Neutrophil (primary cell): ENCODE measurements at regions not wholly inside any gene's neighbourhood (a gene's known extent, or its start where the extent isn't known, plus 50 kb on each side); places are given as distances from the start of the nearest gene placed in this dataset.

Source experiments
- H3K27ac ChIP-seq: fragments of 200-600 bp; sonication (generic); 2 replicates; pipeline ENCODE4 v1.5.1; 2016; ENCODE audit warnings: mild to moderate bottlenecking, moderate library complexity
- H3K27me3 ChIP-seq: fragments of 200-600 bp; sonication (generic); 2 replicates; pipeline ENCODE4 v1.6.0; 2016; ENCODE audit warnings: mild to moderate bottlenecking
- H3K36me3 ChIP-seq: fragments of 200-600 bp; sonication (generic); 2 replicates; pipeline ENCODE4 v1.5.1; 2017
- H3K4me1 ChIP-seq, 2 experiments: fragments of 200-600 bp in 1 of 2; sonication (generic) in 1 of 2; 1 replicate in 1 of 2; 2 replicates in 1 of 2; pipeline versions ENCODE4 v1.5.1 to v1.6.1; 2013 to 2016; ENCODE audit warnings: low read depth in 1 of 2, low read length in 1 of 2, mild to moderate bottlenecking in 1 of 2, moderate library complexity in 1 of 2; ENCODE audit not compliant: control insufficient read depth in 1 of 2, insufficient read depth in 1 of 2
- H3K4me3 ChIP-seq, 2 experiments: fragments of 200-600 bp in 1 of 2; sonication (generic) in 1 of 2; 1 replicate in 1 of 2; 2 replicates in 1 of 2; pipeline ENCODE4 v1.5.1; 2013 to 2016; ENCODE audit warnings: low read depth in 1 of 2, low read length in 1 of 2, mild to moderate bottlenecking in 1 of 2, moderate library complexity in 1 of 2
- H3K9me3 ChIP-seq: fragments of 200-600 bp; sonication (generic); 2 replicates; pipeline ENCODE4 v1.5.1; 2016
- CTCF ChIP-seq: fragments of 200-600 bp; sonication (generic); IDR thresholded peaks from 2 replicates; pipeline ENCODE4 v1.5.1; 2016; ENCODE audit warnings: antibody characterized with exemption

DNA sequence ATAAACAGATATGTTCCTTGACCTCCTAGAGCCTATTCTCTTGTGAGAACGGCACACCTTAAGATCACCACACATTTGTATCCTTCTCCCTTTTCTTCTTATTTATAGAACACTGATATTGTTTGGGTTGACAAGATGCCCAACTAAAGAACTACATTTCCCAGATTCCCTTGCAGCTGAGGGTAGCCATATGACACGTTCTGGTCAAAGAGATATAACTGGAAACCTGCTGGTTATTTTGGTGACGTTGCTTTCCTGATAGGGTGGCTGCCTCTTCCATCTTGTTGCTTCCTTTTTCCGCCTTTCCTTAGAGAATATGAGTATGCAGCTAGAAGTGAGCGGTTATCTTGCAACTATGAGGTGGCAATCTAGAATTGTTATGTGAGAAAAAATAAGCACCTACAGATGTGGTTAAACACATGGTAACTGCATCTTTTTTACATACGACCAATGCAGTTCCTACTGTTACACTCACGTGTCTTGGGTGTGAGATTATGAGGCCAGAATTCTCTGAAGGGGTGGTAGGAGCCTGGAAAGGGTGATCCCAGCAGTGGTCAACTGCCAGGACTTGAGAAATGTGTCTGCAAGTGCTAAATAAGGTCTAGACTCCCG is 72.9 kb downstream of the SEC61B start:
- TF ChIP-seq CTCF, result no peak
- Histone ChIP-seq H3K36me3 (no peaks in the 10 kb centered on the region), H3K27me3 (peaks cover 21% of the 10 kb centered on the region)

GRCh38 chr9:99296291-99296951 is 74.3 kb downstream of the SEC61B start:
- Histone ChIP-seq H3K27ac (no peak overlapping the region), H3K4me1 (no peaks in the 10 kb centered on the region), H3K27me3 (peaks cover 21% of the 10 kb centered on the region), H3K9me3 (no peaks in the 10 kb centered on the region), H3K4me3 (peak overlapping the region in 1 of 2 experiments; percentile 35), H3K36me3 (no peaks in the 10 kb centered on the region)
- no peak for TF ChIP-seq CTCF

More for the DNA sequence above, 72.9 kb downstream of the SEC61B start:
- no peak overlapping the region for H3K27ac ChIP-seq
- H3K9me3 ChIP-seq, result no peaks in the 10 kb centered on the region
- no peaks in the 10 kb centered on the region for H3K4me1 ChIP-seq
- no peak overlapping the region for H3K4me3 ChIP-seq

GRCh38 chr9:99298614-99299013 is 76.5 kb downstream of the SEC61B start:
- TF ChIP-seq CTCF, result no peak
- peaks cover 21% of the 10 kb centered on the region for H3K27me3 ChIP-seq
- H3K4me1 ChIP-seq, result no peaks in the 10 kb centered on the region
- no peaks in the 10 kb centered on the region for H3K9me3 ChIP-seq
- no peak overlapping the region for H3K27ac ChIP-seq
- H3K4me3 ChIP-seq, result no peak overlapping the region
- H3K36me3 ChIP-seq, result no peaks in the 10 kb centered on the region

GRCh38 chr9:99299211-99300102 is 77.4 kb downstream of the SEC61B start:
- Histone ChIP-seq H3K4me3 (no peak overlapping the region), H3K27me3 (peaks cover 21% of the 10 kb centered on the region), H3K9me3 (no peaks in the 10 kb centered on the region), H3K4me1 (no peaks in the 10 kb centered on the region), H3K36me3 (no peaks in the 10 kb centered on the region), H3K27ac (no peak overlapping the region)
- no peak for TF ChIP-seq CTCF

DNA sequence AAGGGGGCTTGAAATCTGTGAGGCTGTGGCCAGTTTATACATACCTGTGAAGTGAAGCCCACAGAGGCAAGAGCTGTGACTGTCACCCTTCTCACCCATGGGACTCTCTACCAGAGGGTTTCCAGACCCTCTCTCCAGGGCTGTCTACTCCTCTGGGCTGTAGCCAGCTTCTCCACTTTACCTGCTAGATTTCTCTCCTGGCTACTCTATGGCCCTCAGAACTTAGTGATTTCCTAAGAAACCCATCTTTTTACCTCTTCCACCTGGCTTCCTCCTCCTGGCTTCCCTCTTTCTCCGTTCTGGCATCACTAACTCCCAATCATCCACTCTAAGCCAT is 78.0 kb downstream of the SEC61B start:
- Histone ChIP-seq H3K9me3 (no peaks in the 10 kb centered on the region), H3K4me3 (no peak overlapping the region), H3K4me1 (no peaks in the 10 kb centered on the region), H3K27ac (no peak overlapping the region), H3K27me3 (peaks cover 21% of the 10 kb centered on the region), H3K36me3 (no peaks in the 10 kb centered on the region)
- TF ChIP-seq CTCF, result no peak
